ENCODE measurements at regions not wholly inside any gene's neighbourhood (a gene's known extent, or its start where the extent isn't known, plus 50 kb on each side); places are given as distances from the start of the nearest gene placed in this dataset.

GRCh38 chr13:59392328-59392727 lies 771.4 kb downstream of the DIAPH3 start:
- H4K20me1 ChIP-seq (ENCODE audit: control insufficient read depth, insufficient read depth): no peaks in the 10 kb centered on the region
- no peak overlapping the region for H3K9ac ChIP-seq (ENCODE audit: control insufficient read depth, insufficient read depth, low read length)
- no peaks in the 10 kb centered on the region for H3K36me3 ChIP-seq (ENCODE audit: control insufficient read depth in 2 of 2, insufficient read depth in 2 of 2, low read length in 1 of 2)
- H3K79me2 ChIP-seq (ENCODE audit: control insufficient read depth, insufficient read depth, low read length): no peaks in the 10 kb centered on the region
- H2AFZ ChIP-seq (ENCODE audit: control insufficient read depth, low read depth, low read length): peak overlapping the region; percentile 91; the same call in 1 of the 2 replicates
- FAIRE-seq (no peak), DNase-seq (ENCODE audit: low read depth, low spot score) (no peak), ATAC-seq (no peak)
- ChIA-PET SMC1A (ENCODE audit: uncharacterized antibody, unreplicated experiment) (interaction anchor here (0.5 to 2.4 kb wide), 21 partner anchors 9 to 1074 kb away, joined by 3 to 24 read pairs (median 4); no protein-coding TSS in a partner anchor), CTCF (interaction anchor here (0.5 to 7.2 kb wide), 31 partner anchors 8 to 1045 kb away, joined by 3 to 89 read pairs (median 4); no protein-coding TSS in a partner anchor), RAD21 (ENCODE audit: unreplicated experiment) (interaction anchor here (0.7 to 5.3 kb wide), 10 partner anchors 29 to 1039 kb away, joined by 3 to 32 read pairs (median 4); no protein-coding TSS in a partner anchor), POLR2A (no interaction called here)
- no TSS peak for BruUV-seq (replicated peaks)
- no peak overlapping the region for H3K4me2 ChIP-seq (ENCODE audit: control insufficient read depth, insufficient read depth)
- intact Hi-C loops (cut with micrococcal nuclease; ENCODE audit: unreplicated experiment): loop anchor here (5.0 to 10.0 kb wide), 2 partner anchors 382 to 1040 kb away; no protein-coding TSS in a partner anchor
- no peaks in the 10 kb centered on the region for H3K9me3 ChIP-seq (replicated peaks; ENCODE audit: control insufficient read depth, insufficient read depth, low read length)
- no peaks in the 10 kb centered on the region for H3K27me3 ChIP-seq (replicated peaks in 1 of 2; ENCODE audit: control insufficient read depth in 2 of 2, insufficient read depth in 2 of 2, low read length in 1 of 2)
- in situ Hi-C loops (cut with MboI): loop anchor here (10.0 kb wide), 4 partner anchors 282 to 1042 kb away; no protein-coding TSS in a partner anchor
- no peak for TF ChIP-seq ZNF207 (IDR thresholded peaks at IDR 0.05; ENCODE audit: borderline replicate concordance)
- TF ChIP-seq ZNF217 (IDR thresholded peaks at IDR 0.05): no peak
- H3K4me1 ChIP-seq (ENCODE audit: control insufficient read depth, insufficient read depth, low read length): no peaks in the 10 kb centered on the region
- H3K27ac ChIP-seq (ENCODE audit: control insufficient read depth, insufficient read depth): no peak overlapping the region; the same call in 1 of the 2 replicates
- no peak overlapping the region for H3K4me3 ChIP-seq

GRCh38 chr13:59394496-59394895 lies 769.2 kb downstream of the DIAPH3 start:
- FAIRE-seq (no peak), ATAC-seq (no peak), DNase-seq (ENCODE audit: low read depth, low spot score) (no peak)
- intact Hi-C loops (cut with micrococcal nuclease; ENCODE audit: unreplicated experiment): loop anchor here (5.0 to 10.0 kb wide), 2 partner anchors 380 to 1038 kb away; no protein-coding TSS in a partner anchor
- Histone ChIP-seq H3K4me1 (ENCODE audit: control insufficient read depth, insufficient read depth, low read length) (no peaks in the 10 kb centered on the region), H3K9me3 (replicated peaks; ENCODE audit: control insufficient read depth, insufficient read depth, low read length) (no peaks in the 10 kb centered on the region), H3K79me2 (ENCODE audit: control insufficient read depth, insufficient read depth, low read length) (no peaks in the 10 kb centered on the region), H4K20me1 (ENCODE audit: control insufficient read depth, insufficient read depth) (no peaks in the 10 kb centered on the region), H3K4me3 (no peak overlapping the region), H3K27me3 (replicated peaks in 1 of 2; ENCODE audit: control insufficient read depth in 2 of 2, insufficient read depth in 2 of 2, low read length in 1 of 2) (no peaks in the 10 kb centered on the region), H3K4me2 (ENCODE audit: control insufficient read depth, insufficient read depth) (no peak overlapping the region), H3K36me3 (ENCODE audit: control insufficient read depth in 2 of 2, insufficient read depth in 2 of 2, low read length in 1 of 2) (no peaks in the 10 kb centered on the region), H3K9ac (ENCODE audit: control insufficient read depth, insufficient read depth, low read length) (no peak overlapping the region), H2AFZ (ENCODE audit: control insufficient read depth, low read depth, low read length) (no peak overlapping the region), H3K27ac (ENCODE audit: control insufficient read depth, insufficient read depth) (no peak overlapping the region)
- CTCF ChIA-PET: interaction anchor here (1.0 to 7.2 kb wide), 2 partner anchors 285 to 1037 kb away, joined by 3 to 89 read pairs; no protein-coding TSS in a partner anchor
- in situ Hi-C loops (cut with MboI): loop anchor here (10.0 kb wide), 4 partner anchors 280 to 1040 kb away; no protein-coding TSS in a partner anchor
- RAD21 ChIA-PET (ENCODE audit: unreplicated experiment): interaction anchor here (0.9 to 5.3 kb wide), 3 partner anchors 283 to 949 kb away, joined by 3 to 32 read pairs (median 3); no protein-coding TSS in a partner anchor
- no TSS peak for BruUV-seq (replicated peaks)
- 88% methylated on average over 2 of the region's 2 CpGs for WGBS (ENCODE audit: insufficient coverage, insufficient replicate concordance, low lambda C conversion rate, missing lambda C conversion rate)
- SMC1A ChIA-PET (ENCODE audit: uncharacterized antibody, unreplicated experiment): interaction anchor here (0.7 kb wide), 2 partner anchors 16 to 44 kb away, joined by 3 read pairs; no protein-coding TSS in a partner anchor
- POLR2A ChIA-PET: no interaction called here
- TF ChIP-seq TARDBP (IDR thresholded peaks at IDR 0.05; ENCODE audit: borderline replicate concordance) (no peak), NFIC (IDR thresholded peaks at IDR 0.05; ENCODE audit: low read depth, low read length) (no peak), NFXL1 (IDR thresholded peaks at IDR 0.05; ENCODE audit: borderline replicate concordance) (no peak), ZNF384 (IDR thresholded peaks at IDR 0.05; ENCODE audit: borderline replicate concordance, low read depth, low read length) (no peak), JUNB (IDR thresholded peaks at IDR 0.05) (no peak), BCL3 (IDR thresholded peaks at IDR 0.05; ENCODE audit: borderline replicate concordance, insufficient read depth, low read depth, low read length, poor library complexity, severe bottlenecking) (no peak), PKNOX1 (IDR thresholded peaks at IDR 0.05) (no peak), SMC3 (IDR thresholded peaks at IDR 0.05; ENCODE audit: borderline replicate concordance, low read length) (no peak), CEBPZ (IDR thresholded peaks at IDR 0.05; ENCODE audit: low read depth, low read length) (no peak)
